ENCODE measurements at regions not wholly inside any gene's neighbourhood (a gene's known extent, or its start where the extent isn't known, plus 50 kb on each side); places are given as distances from the start of the nearest gene placed in this dataset.

- Histone ChIP-seq H3K36me3 (no peaks in the 10 kb centered on the region), H3K9me3 (no peaks in the 10 kb centered on the region), H3K27me3 (no peaks in the 10 kb centered on the region), H3K4me1 (no peaks in the 10 kb centered on the region), H3K4me3 (no peak overlapping the region), H3K27ac (no peak overlapping the region)
- no peak for ATAC-seq
- intact Hi-C loops (cut with DNase I), result no loop called here
- no peak for DNase-seq
- no peak for TF ChIP-seq CTCF (IDR thresholded peaks at IDR 0.05)
Measured at GRCh38 chr5:23303836-23304235, 203.6 kb upstream of the PRDM9 start.

- no peak for ATAC-seq
- Histone ChIP-seq H3K27me3 (no peaks in the 10 kb centered on the region), H3K36me3 (no peaks in the 10 kb centered on the region), H3K4me1 (no peaks in the 10 kb centered on the region), H3K27ac (no peak overlapping the region), H3K4me3 (no peak overlapping the region), H3K9me3 (no peaks in the 10 kb centered on the region)
- intact Hi-C loops (cut with DNase I), result no loop called here
- no peak for DNase-seq
- no peak for TF ChIP-seq CTCF (IDR thresholded peaks at IDR 0.05)
Measured at GRCh38 chr5:23303435-23303834, 204.0 kb upstream of the PRDM9 start.

GRCh38 chr5:23302438-23302837 is 205.0 kb upstream of the PRDM9 start:
- Histone ChIP-seq H3K9me3 (no peaks in the 10 kb centered on the region), H3K4me1 (no peaks in the 10 kb centered on the region), H3K27me3 (no peaks in the 10 kb centered on the region), H3K4me3 (no peak overlapping the region), H3K36me3 (no peaks in the 10 kb centered on the region), H3K27ac (no peak overlapping the region)
- DNase-seq (no peak), ATAC-seq (no peak)
- intact Hi-C loops (cut with DNase I), result no loop called here
- TF ChIP-seq CTCF (IDR thresholded peaks at IDR 0.05), result no peak

- H3K27ac ChIP-seq, result no peak overlapping the region
- no peak overlapping the region for H3K4me3 ChIP-seq
- intact Hi-C loops (cut with DNase I), result no loop called here
- ATAC-seq (no peak), DNase-seq (no peak)
- no peaks in the 10 kb centered on the region for H3K36me3 ChIP-seq
- no peak for TF ChIP-seq CTCF (IDR thresholded peaks at IDR 0.05)
- no peaks in the 10 kb centered on the region for H3K27me3 ChIP-seq
- H3K9me3 ChIP-seq, result no peaks in the 10 kb centered on the region
- H3K4me1 ChIP-seq, result no peaks in the 10 kb centered on the region
Measured at GRCh38 chr5:23289162-23289561, 218.2 kb upstream of the PRDM9 start.

GRCh38 chr5:23284656-23285055 is 222.8 kb upstream of the PRDM9 start:
- ATAC-seq, result no peak
- DNase-seq, result no peak
- H3K36me3 ChIP-seq, result no peaks in the 10 kb centered on the region
- no peaks in the 10 kb centered on the region for H3K27me3 ChIP-seq
- H3K4me1 ChIP-seq, result no peaks in the 10 kb centered on the region
- intact Hi-C loops (cut with DNase I), result no loop called here
- no peak for TF ChIP-seq CTCF (IDR thresholded peaks at IDR 0.05)
- H3K9me3 ChIP-seq, result no peaks in the 10 kb centered on the region
- H3K4me3 ChIP-seq, result no peak overlapping the region
- H3K27ac ChIP-seq, result no peak overlapping the region

GRCh38 chr5:23274171-23274570 is 233.2 kb upstream of the PRDM9 start:
- DNase-seq (no peak), ATAC-seq (no peak)
- TF ChIP-seq CTCF (IDR thresholded peaks at IDR 0.05), result no peak
- intact Hi-C loops (cut with DNase I), result no loop called here
- Histone ChIP-seq H3K9me3 (no peaks in the 10 kb centered on the region), H3K27ac (no peak overlapping the region), H3K4me3 (no peak overlapping the region), H3K27me3 (no peaks in the 10 kb centered on the region), H3K36me3 (no peaks in the 10 kb centered on the region), H3K4me1 (no peaks in the 10 kb centered on the region)
